HEK293T (cell line): ENCODE measurements at regions not wholly inside any gene's neighbourhood (a gene's known extent, or its start where the extent isn't known, plus 50 kb on each side); places are given as distances from the start of the nearest gene placed in this dataset.

Experiments used
- BHLHE40 ChIP-seq: fragments of 450-650 bp; IDR thresholded peaks from 2 replicates; pipeline ENCODE4 v1.6.1; 2016; ENCODE audit warnings: mild to moderate bottlenecking, moderate library complexity, borderline replicate concordance
- TARDBP ChIP-seq: fragments of 450-650 bp; IDR thresholded peaks from 2 replicates; pipeline ENCODE4 v1.6.1; 2016

DNA sequence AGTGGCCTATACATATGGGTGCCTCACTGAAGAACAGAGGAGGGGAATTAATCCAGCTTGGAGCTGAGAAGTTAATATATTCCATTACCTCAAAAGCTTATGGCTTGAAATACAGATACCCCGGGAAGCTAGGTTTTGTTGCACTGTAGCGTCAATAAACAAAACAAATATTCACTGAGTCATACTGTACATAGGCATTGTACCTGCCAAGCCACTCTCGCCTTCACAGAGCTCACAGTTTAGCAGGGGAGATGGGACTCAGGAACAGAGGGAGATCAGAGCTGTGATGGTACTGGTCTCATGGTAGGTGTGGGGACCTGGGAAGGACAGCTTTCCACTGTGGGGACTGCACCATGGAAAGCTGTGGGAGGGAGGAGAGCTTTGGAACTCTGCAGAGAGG, 111.2 kb upstream of the ST6GAL2 start:
- TF ChIP-seq BHLHE40 = no peak
- no peak for TF ChIP-seq TARDBP
